HL-60 (cell line): ENCODE measurements at regions not wholly inside any gene's neighbourhood (a gene's known extent, or its start where the extent isn't known, plus 50 kb on each side); places are given as distances from the start of the nearest gene placed in this dataset.

Experiments
- CTCF ChIP-seq: IDR thresholded peaks from one replicate; pipeline ENCODE4 v1.5.1; 2011; ENCODE audit warnings: low read length, control low read depth, inconsistent platforms; ENCODE audit not compliant: insufficient read depth
- POLR2AphosphoS5 ChIP-seq: IDR thresholded peaks from 2 replicates; pipeline ENCODE4 v1.6.1; 2012; ENCODE audit warnings: low read depth
- REST ChIP-seq: IDR thresholded peaks from 2 replicates; pipeline ENCODE4 v1.6.1; 2012; ENCODE audit warnings: low read depth; ENCODE audit not compliant: insufficient replicate concordance

- TF ChIP-seq CTCF (no peak), REST (no peak), POLR2AphosphoS5 (no peak)
Measured at GRCh38 chr12:93140325-93140724, 211.2 kb upstream of the EEA1 start.
